Stimulated activated naive B cell treated with anti-CD40 and anti-IgM and Interleukin-4, amounts not matched to agents 10 μg/mL and 1 μg/mL and 100 μg/mL, for 72 hours (primary cell): ENCODE measurements at regions not wholly inside any gene's neighbourhood (a gene's known extent, or its start where the extent isn't known, plus 50 kb on each side); places are given as distances from the start of the nearest gene placed in this dataset.

Experiments
- ATAC-seq, 2 donors: fragments of 150-1000 bp; cut with Tn5 transposase; replicated peaks; 2 replicates each; pipeline ENCODE4 v1.10.0; 2021; ENCODE audit warnings: moderate library complexity in 1 of 2
- DNase-seq: peaks from one replicate; pipeline ENCODE4 v3.0.0; 2021
- H3K27ac Mint-ChIP-seq: one replicate; pipeline ENCODE4 v1.8.0; 2022; ENCODE audit warnings: mild to moderate bottlenecking, mixed read lengths
- H3K27me3 Mint-ChIP-seq, 2 donors: one replicate each; pipeline ENCODE4 v1.8.0; 2022; ENCODE audit warnings: mixed read lengths in 2 of 2
- H3K36me3 Mint-ChIP-seq, 2 donors: one replicate each; pipeline ENCODE4 v1.8.0; 2022; ENCODE audit warnings: mixed read lengths in 2 of 2, mild to moderate bottlenecking in 1 of 2
- H3K4me1 Mint-ChIP-seq, 2 donors: one replicate each; pipeline ENCODE4 v1.8.0; 2022; ENCODE audit warnings: mixed read lengths in 2 of 2, mild to moderate bottlenecking in 1 of 2
- H3K4me3 Mint-ChIP-seq, 2 donors: one replicate each; pipeline ENCODE4 v1.8.0; 2022; ENCODE audit warnings: mild to moderate bottlenecking in 2 of 2, mixed read lengths in 2 of 2, moderate library complexity in 1 of 2
- H3K9me3 Mint-ChIP-seq, 2 donors: one replicate each; pipeline ENCODE4 v1.8.0; 2022; ENCODE audit warnings: mixed read lengths in 2 of 2, mild to moderate bottlenecking in 1 of 2

- Mint-ChIP-seq H3K4me3 (no peak overlapping the region), H3K27me3 (no peaks in the 10 kb centered on the region), H3K27ac (no peak overlapping the region), H3K36me3 (no peaks in the 10 kb centered on the region), H3K4me1 (no peaks in the 10 kb centered on the region), H3K9me3 (no peaks in the 10 kb centered on the region)
- DNase-seq (no peak), ATAC-seq (no peak)
Observed at GRCh38 chr3:76972624-76973296, 67.1 kb upstream of the ROBO2 start.

GRCh38 chr3:76976996-76977395 is 62.9 kb upstream of the ROBO2 start:
- H3K27ac Mint-ChIP-seq: no peak overlapping the region
- no peaks in the 10 kb centered on the region for H3K27me3 Mint-ChIP-seq
- H3K36me3 Mint-ChIP-seq: no peaks in the 10 kb centered on the region
- ATAC-seq: no peak
- H3K4me1 Mint-ChIP-seq: no peaks in the 10 kb centered on the region
- H3K9me3 Mint-ChIP-seq: no peaks in the 10 kb centered on the region
- no peak overlapping the region for H3K4me3 Mint-ChIP-seq
- DNase-seq: no peak

- Mint-ChIP-seq H3K36me3 (no peaks in the 10 kb centered on the region), H3K27ac (no peak overlapping the region), H3K9me3 (no peaks in the 10 kb centered on the region), H3K27me3 (no peaks in the 10 kb centered on the region), H3K4me1 (no peaks in the 10 kb centered on the region), H3K4me3 (no peak overlapping the region)
- no peak for ATAC-seq
- no peak for DNase-seq
Observed at GRCh38 chr3:76985645-76986044, 54.3 kb upstream of the ROBO2 start.

GRCh38 chr3:76986876-76987474 is 52.9 kb upstream of the ROBO2 start:
- no peak overlapping the region for H3K4me3 Mint-ChIP-seq
- H3K27me3 Mint-ChIP-seq: no peaks in the 10 kb centered on the region
- H3K9me3 Mint-ChIP-seq: no peaks in the 10 kb centered on the region

More at GRCh38 chr3:76986876-76987474, 52.9 kb upstream of the ROBO2 start:
- Mint-ChIP-seq H3K4me1 (no peaks in the 10 kb centered on the region), H3K27ac (no peak overlapping the region), H3K36me3 (no peaks in the 10 kb centered on the region)
- DNase-seq (no peak), ATAC-seq (no peak)
